Stimulated activated CD8-positive, alpha-beta memory T cell treated with anti-CD3 and anti-CD28 coated beads, Interleukin-7, amount 100 ng/mL, for 48 hours (primary cell): ENCODE measurements at regions not wholly inside any gene's neighbourhood (a gene's known extent, or its start where the extent isn't known, plus 50 kb on each side); places are given as distances from the start of the nearest gene placed in this dataset.
"Not testable (repeated sequence)": the region's sequence is repeated elsewhere in the genome, so short reads cannot be mapped to it uniquely, and the experiment has no call there.

ENCODE experiments used
- DNase-seq, 2 donors: peaks; one replicate each; pipeline ENCODE4 v3.0.0-alpha.2; 2020; ENCODE audit warnings: low read depth in 1 of 2; ENCODE audit errors: extremely low read depth in 1 of 2

GRCh38 chr2:18998491-18998890 lies 359.9 kb downstream of the OSR1 start:
- no peak for DNase-seq

- no peak for DNase-seq
These were observed 364.6 kb downstream of the OSR1 start for GRCh38 chr2:18993756-18994338.

- no peak for DNase-seq
These were observed 366.9 kb downstream of the OSR1 start for GRCh38 chr2:18991177-18992168.

- no peak for DNase-seq
These were observed 369.7 kb downstream of the OSR1 start for GRCh38 chr2:18988631-18989232.

GRCh38 chr2:18987592-18988073 lies 370.8 kb downstream of the OSR1 start:
- DNase-seq: no peak

- DNase-seq: no peak
These were observed 371.4 kb downstream of the OSR1 start for GRCh38 chr2:18987016-18987415.

- DNase-seq: no peak
These were observed 372.4 kb downstream of the OSR1 start for GRCh38 chr2:18986046-18986445.

GRCh38 chr2:18980786-18981430 lies 377.5 kb downstream of the OSR1 start:
- DNase-seq: no peak

- DNase-seq: no peak
These were observed 378.2 kb downstream of the OSR1 start for GRCh38 chr2:18980104-18980785.

GRCh38 chr2:18977409-18977808 lies 381.0 kb downstream of the OSR1 start:
- no peak for DNase-seq

GRCh38 chr2:18976168-18976961 lies 382.1 kb downstream of the OSR1 start:
- DNase-seq: no peak

- DNase-seq: no peak
These were observed 382.8 kb downstream of the OSR1 start for GRCh38 chr2:18975506-18976167.

GRCh38 chr2:18971628-18972027 lies 382.3 kb upstream of the NT5C1B start:
- no peak for DNase-seq

GRCh38 chr2:18971069-18971378 lies 381.7 kb upstream of the NT5C1B start:
- no peak for DNase-seq

GRCh38 chr2:18966131-18966530 lies 376.8 kb upstream of the NT5C1B start:
- DNase-seq: no peak

- DNase-seq: not testable (repeated sequence)
These were observed 374.4 kb upstream of the NT5C1B start for GRCh38 chr2:18963739-18964256.

- no peak for DNase-seq
These were observed 372.6 kb upstream of the NT5C1B start for GRCh38 chr2:18961991-18962421.

GRCh38 chr2:18959952-18960717 lies 370.8 kb upstream of the NT5C1B start:
- DNase-seq: no peak
